Gastroesophageal sphincter (tissue), 4 donors: ENCODE measurements at regions not wholly inside any gene's neighbourhood (a gene's known extent, or its start where the extent isn't known, plus 50 kb on each side); places are given as distances from the start of the nearest gene placed in this dataset.
A peak's percentile ranks its signal among the peaks of the same experiment; 100 is the strongest.

ENCODE experiments used
- ATAC-seq: fragments of 150-250 bp; one replicate; pipeline ENCODE4 v1.9.1; 2016; ENCODE audit warnings: mild to moderate bottlenecking, moderate library complexity
- H3K27ac ChIP-seq, 4 donors: fragments of 200-600 bp; sonication (generic) in 3 of 4; 1 replicate in 3 of 4; 2 replicates in 1 of 4; pipeline ENCODE4 v1.5.1; 2016 to 2019
- H3K27me3 ChIP-seq: fragments of 200-600 bp; sonication (generic); one replicate; pipeline ENCODE4 v1.5.1; 2019
- H3K36me3 ChIP-seq, 2 donors: fragments of 200-600 bp; sonication (generic); one replicate each; pipeline ENCODE4 v1.5.1; 2019; ENCODE audit warnings: control low read depth in 1 of 2
- H3K4me1 ChIP-seq, 3 donors: fragments of 200-600 bp; sonication (generic); 1 replicate in 2 of 3; 2 replicates in 1 of 3; pipeline ENCODE4 v1.5.1; 2016 to 2019; ENCODE audit warnings: control low read depth in 2 of 3
- H3K4me3 ChIP-seq, 2 donors: fragments of 200-600 bp; sonication (generic); one replicate each; pipeline ENCODE4 v1.5.1; 2019; ENCODE audit warnings: mild to moderate bottlenecking in 1 of 2, moderate library complexity in 1 of 2
- H3K9me3 ChIP-seq, 3 donors: fragments of 200-600 bp; sonication (generic); one replicate each; pipeline ENCODE4 v1.5.1; 2017 to 2019; ENCODE audit warnings: control low read depth in 2 of 3
- EP300 ChIP-seq: sonication (generic); formaldehyde crosslinking; IDR thresholded peaks from one replicate; pipeline ENCODE4 v1.6.1; 2017; ENCODE audit warnings: antibody characterized with exemption, mild to moderate bottlenecking
- POLR2A ChIP-seq, 2 donors: fragments of 450-650 bp; IDR thresholded peaks; one replicate each; pipeline ENCODE4 v1.6.1; 2017; ENCODE audit warnings: antibody characterized with exemption in 2 of 2, mild to moderate bottlenecking in 2 of 2, moderate library complexity in 1 of 2
- POLR2AphosphoS5 ChIP-seq: sonication (generic); formaldehyde crosslinking; IDR thresholded peaks from one replicate; pipeline ENCODE4 v1.6.1; 2017; ENCODE audit warnings: antibody characterized with exemption
- WGBS, 2 donors: methylation state at CpG; one replicate each; pipeline ENCODE4 v1.1.5; 2018; ENCODE audit warnings: low coverage in 1 of 2; 5-methylcytosine and 5-hydroxymethylcytosine counted together
- TF ChIP-seq, protein P1 (sequence below), 4 experiments: fragments of 200-600 bp in 2 of 4; fragments of 450-650 bp in 2 of 4; sonication (generic) in 1 of 4; IDR thresholded peaks; one replicate each; pipeline ENCODE4 v1.5.1; 2017 to 2019; ENCODE audit warnings: antibody characterized with exemption in 4 of 4, mild to moderate bottlenecking in 2 of 4, moderate library complexity in 2 of 4

DNA sequence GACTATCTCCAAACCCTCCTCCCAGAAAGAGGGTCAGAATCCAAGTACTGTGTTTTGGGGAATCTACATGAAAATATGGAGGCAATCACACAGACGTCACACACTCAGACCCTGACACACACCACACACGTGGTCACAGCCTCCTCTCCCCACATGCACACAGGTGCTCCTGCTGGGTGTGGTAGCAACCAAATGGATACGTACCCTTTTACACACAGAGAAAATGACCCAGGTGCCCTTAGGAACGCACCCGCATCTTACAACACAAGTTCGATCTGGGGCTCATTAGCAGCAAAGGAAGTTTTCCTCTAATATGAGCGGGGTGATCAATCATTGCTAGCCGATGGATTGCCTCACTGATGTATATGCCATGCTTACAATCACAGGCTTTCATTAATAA lies 480.2 kb upstream of the KLF4 start:
- H3K27me3 ChIP-seq = no peaks in the 10 kb centered on the region
- TF ChIP-seq POLR2AphosphoS5 (no peak), POLR2A (IDR thresholded peaks at IDR 0.05) (no peak), EP300 (no peak)
- TF ChIP-seq, protein P1, sequence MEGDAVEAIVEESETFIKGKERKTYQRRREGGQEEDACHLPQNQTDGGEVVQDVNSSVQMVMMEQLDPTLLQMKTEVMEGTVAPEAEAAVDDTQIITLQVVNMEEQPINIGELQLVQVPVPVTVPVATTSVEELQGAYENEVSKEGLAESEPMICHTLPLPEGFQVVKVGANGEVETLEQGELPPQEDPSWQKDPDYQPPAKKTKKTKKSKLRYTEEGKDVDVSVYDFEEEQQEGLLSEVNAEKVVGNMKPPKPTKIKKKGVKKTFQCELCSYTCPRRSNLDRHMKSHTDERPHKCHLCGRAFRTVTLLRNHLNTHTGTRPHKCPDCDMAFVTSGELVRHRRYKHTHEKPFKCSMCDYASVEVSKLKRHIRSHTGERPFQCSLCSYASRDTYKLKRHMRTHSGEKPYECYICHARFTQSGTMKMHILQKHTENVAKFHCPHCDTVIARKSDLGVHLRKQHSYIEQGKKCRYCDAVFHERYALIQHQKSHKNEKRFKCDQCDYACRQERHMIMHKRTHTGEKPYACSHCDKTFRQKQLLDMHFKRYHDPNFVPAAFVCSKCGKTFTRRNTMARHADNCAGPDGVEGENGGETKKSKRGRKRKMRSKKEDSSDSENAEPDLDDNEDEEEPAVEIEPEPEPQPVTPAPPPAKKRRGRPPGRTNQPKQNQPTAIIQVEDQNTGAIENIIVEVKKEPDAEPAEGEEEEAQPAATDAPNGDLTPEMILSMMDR (IDR thresholded peaks at IDR 0.05) = no peak

DNA sequence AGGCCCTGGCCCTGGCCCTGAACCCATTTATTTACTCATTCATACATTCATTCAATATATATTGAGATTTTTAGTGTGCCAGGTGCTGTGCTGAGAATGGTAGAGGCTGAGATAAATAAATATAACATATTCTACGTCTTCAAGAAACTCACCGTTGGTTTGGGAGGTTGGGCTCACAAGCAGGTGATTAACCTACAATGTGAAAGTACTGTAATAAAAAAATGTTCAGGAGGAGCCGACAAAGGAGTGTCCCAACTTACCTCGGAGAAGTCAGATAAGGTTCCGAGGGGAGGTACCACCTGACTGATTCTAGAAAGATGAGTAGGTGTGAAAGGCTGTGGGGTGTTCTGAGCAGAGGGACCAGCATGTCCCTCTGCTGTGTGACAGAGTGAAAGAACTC lies 479.6 kb upstream of the KLF4 start:
- ATAC-seq = no peak
- 80 to 93% methylated on average over 1 to 5 of the region's 5 CpGs for WGBS, 2 donors

More for the DNA sequence above, 480.2 kb upstream of the KLF4 start:
- no peaks in the 10 kb centered on the region for H3K36me3 ChIP-seq
- ATAC-seq = no peak
- no peaks in the 10 kb centered on the region for H3K9me3 ChIP-seq
- no peak overlapping the region for H3K4me3 ChIP-seq
- H3K4me1 ChIP-seq = no peaks in the 10 kb centered on the region
- WGBS, 2 donors = 71 to 83% methylated on average over 2 to 7 of the region's 8 CpGs
- H3K27ac ChIP-seq = no peak overlapping the region

DNA sequence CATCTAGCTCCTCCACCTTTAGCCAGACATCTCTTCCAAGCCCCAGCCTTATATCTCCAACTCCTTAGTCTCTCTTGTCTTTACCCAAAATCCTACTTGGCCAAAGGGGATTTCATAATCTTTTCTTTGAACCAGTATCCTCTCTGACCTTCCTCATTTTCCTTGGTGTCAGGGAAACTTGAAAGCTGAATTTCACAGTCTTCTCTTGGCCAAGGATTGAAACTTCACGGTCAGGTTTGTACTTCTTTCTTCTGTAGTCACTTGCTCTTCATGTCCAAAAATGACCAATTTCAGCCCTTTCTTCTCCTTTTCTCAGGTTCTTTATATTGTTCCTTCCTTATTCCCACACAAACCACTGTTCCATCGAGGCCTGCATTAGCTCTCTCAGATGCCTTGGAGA lies 473.7 kb upstream of the KLF4 start:
- no peak for ATAC-seq
- no peak for TF ChIP-seq EP300
- TF ChIP-seq, protein P1 (IDR thresholded peaks at IDR 0.05) = no peak
- TF ChIP-seq POLR2AphosphoS5 = no peak
- no peak for TF ChIP-seq POLR2A (IDR thresholded peaks at IDR 0.05)
- no peak overlapping the region for H3K27ac ChIP-seq
- H3K4me1 ChIP-seq = no peaks in the 10 kb centered on the region
- H3K36me3 ChIP-seq = no peaks in the 10 kb centered on the region
- no peak overlapping the region for H3K4me3 ChIP-seq
- no peaks in the 10 kb centered on the region for H3K27me3 ChIP-seq
- WGBS, 2 donors = 80 to 83% methylated on average over 1 to 2 of the region's 2 CpGs
- no peaks in the 10 kb centered on the region for H3K9me3 ChIP-seq

More for the DNA sequence above, 479.6 kb upstream of the KLF4 start:
- no peaks in the 10 kb centered on the region for H3K27me3 ChIP-seq
- H3K4me1 ChIP-seq = no peaks in the 10 kb centered on the region
- H3K27ac ChIP-seq = no peak overlapping the region
- H3K9me3 ChIP-seq = no peaks in the 10 kb centered on the region
- H3K36me3 ChIP-seq = no peaks in the 10 kb centered on the region
- TF ChIP-seq, protein P1 (IDR thresholded peaks at IDR 0.05) = no peak
- TF ChIP-seq POLR2A (IDR thresholded peaks at IDR 0.05) (no peak), EP300 (no peak), POLR2AphosphoS5 (no peak)
- H3K4me3 ChIP-seq = no peak overlapping the region

- TF ChIP-seq EP300 (no peak), POLR2AphosphoS5 (no peak), POLR2A (IDR thresholded peaks at IDR 0.05) (no peak)
- TF ChIP-seq, protein P1 (IDR thresholded peaks at IDR 0.05) = no peak
- Histone ChIP-seq H3K9me3 (no peaks in the 10 kb centered on the region), H3K4me3 (no peak overlapping the region), H3K36me3 (no peaks in the 10 kb centered on the region), H3K27me3 (no peaks in the 10 kb centered on the region), H3K27ac (no peak overlapping the region), H3K4me1 (no peaks in the 10 kb centered on the region)
- ATAC-seq = no peak
- 79 to 95% methylated on average over 2 of the region's 2 CpGs for WGBS, 2 donors
Measured at GRCh38 chr9:107960916-107961315, 471.3 kb upstream of the KLF4 start.

DNA sequence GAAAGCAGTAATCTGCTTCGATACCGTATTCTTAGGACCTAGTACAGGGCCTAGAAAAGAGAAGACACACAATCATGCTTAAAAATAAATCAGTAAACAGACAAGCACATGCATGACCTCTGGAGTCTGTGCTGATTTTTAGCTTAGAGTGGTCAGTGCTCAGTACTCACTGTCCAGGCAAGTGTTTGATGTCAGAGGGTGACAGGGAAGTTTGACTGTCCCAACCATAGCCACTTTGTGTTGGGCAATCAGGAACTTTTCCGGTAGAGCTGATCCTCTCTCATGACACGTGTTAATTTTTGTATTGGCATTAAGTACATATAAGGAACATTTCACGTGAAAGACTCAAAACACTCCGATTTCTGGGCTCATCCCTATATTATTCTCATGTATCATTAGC lies 464.7 kb upstream of the KLF4 start:
- Histone ChIP-seq H3K27me3 (no peaks in the 10 kb centered on the region), H3K36me3 (no peaks in the 10 kb centered on the region), H3K4me3 (no peak overlapping the region), H3K27ac (no peak overlapping the region), H3K4me1 (no peaks in the 10 kb centered on the region), H3K9me3 (peaks cover 0 to 8% (median 0%) of the 10 kb centered on the region in 3 donors)
- TF ChIP-seq POLR2AphosphoS5 (no peak), EP300 (no peak), POLR2A (IDR thresholded peaks at IDR 0.05) (no peak)
- TF ChIP-seq, protein P1 (IDR thresholded peaks at IDR 0.05) = no peak
- ATAC-seq = peak; percentile 76
- 83 to 86% methylated on average over 4 to 6 of the region's 6 CpGs for WGBS, 2 donors
